SIG-M5 (cell line): ENCODE measurements at regions not wholly inside any gene's neighbourhood (a gene's known extent, or its start where the extent isn't known, plus 50 kb on each side); places are given as distances from the start of the nearest gene placed in this dataset.
"Not testable (repeated sequence)": the region's sequence is repeated elsewhere in the genome, so short reads cannot be mapped to it uniquely, and the experiment has no call there.

ENCODE experiments used
- DNase-seq: peaks from one replicate; lab custom pipeline; 2025; lab: John Stamatoyannopoulos, UW

- no peak for DNase-seq
Observed at GRCh38 chr21:18716578-18717138, 313.1 kb upstream of the TMPRSS15 start.

- no peak for DNase-seq
Observed at GRCh38 chr21:18722193-18722592, 318.6 kb upstream of the TMPRSS15 start.

- no peak for DNase-seq
Observed at GRCh38 chr21:18723171-18723570, 319.6 kb upstream of the TMPRSS15 start.

- DNase-seq, result no peak
Observed at GRCh38 chr21:18725653-18726052, 322.1 kb upstream of the TMPRSS15 start.

GRCh38 chr21:18741954-18742353, 338.4 kb upstream of the TMPRSS15 start:
- DNase-seq, result no peak

GRCh38 chr21:18743531-18743930, 339.9 kb upstream of the TMPRSS15 start:
- DNase-seq, result no peak

- no peak for DNase-seq
Observed at GRCh38 chr21:18744840-18745239, 341.3 kb upstream of the TMPRSS15 start.

GRCh38 chr21:18752894-18753293, 349.3 kb upstream of the TMPRSS15 start:
- DNase-seq, result not testable (repeated sequence)

GRCh38 chr21:18756272-18756671, 352.7 kb upstream of the TMPRSS15 start:
- not testable (repeated sequence) for DNase-seq

GRCh38 chr21:18759267-18759666, 355.7 kb upstream of the TMPRSS15 start:
- DNase-seq, result no peak

- no peak for DNase-seq
Observed at GRCh38 chr21:18759751-18760161, 356.2 kb upstream of the TMPRSS15 start.

- DNase-seq, result no peak
Observed at GRCh38 chr21:18760247-18760646, 356.7 kb upstream of the TMPRSS15 start.

GRCh38 chr21:18764720-18765119, 361.1 kb upstream of the TMPRSS15 start:
- no peak for DNase-seq

GRCh38 chr21:18769599-18769998, 366.0 kb upstream of the TMPRSS15 start:
- no peak for DNase-seq

- no peak for DNase-seq
Observed at GRCh38 chr21:18771845-18772380, 368.3 kb upstream of the TMPRSS15 start.

GRCh38 chr21:18772404-18772803, 368.8 kb upstream of the TMPRSS15 start:
- DNase-seq, result no peak

GRCh38 chr21:18772897-18773296, 369.3 kb upstream of the TMPRSS15 start:
- no peak for DNase-seq

- DNase-seq, result no peak
Observed at GRCh38 chr21:18776936-18777335, 373.4 kb upstream of the TMPRSS15 start.

GRCh38 chr21:18782721-18783120, 379.1 kb upstream of the TMPRSS15 start:
- DNase-seq, result no peak

GRCh38 chr21:18801468-18801867, 397.9 kb upstream of the TMPRSS15 start:
- DNase-seq, result no peak

GRCh38 chr21:18803624-18804023, 400.0 kb upstream of the TMPRSS15 start:
- no peak for DNase-seq

- no peak for DNase-seq
Observed at GRCh38 chr21:18810136-18810535, 406.6 kb upstream of the TMPRSS15 start.

- DNase-seq, result no peak
Observed at GRCh38 chr21:18812308-18812707, 408.7 kb upstream of the TMPRSS15 start.

GRCh38 chr21:18819507-18819906, 415.9 kb upstream of the TMPRSS15 start:
- no peak for DNase-seq
